Testis (tissue), 2 donors: ENCODE measurements at regions not wholly inside any gene's neighbourhood (a gene's known extent, or its start where the extent isn't known, plus 50 kb on each side); places are given as distances from the start of the nearest gene placed in this dataset.

Experiments
- POLR2A ChIP-seq: fragments of 450-650 bp; IDR thresholded peaks from one replicate; pipeline ENCODE4 v1.6.1; 2017; ENCODE audit warnings: antibody characterized with exemption, mild to moderate bottlenecking, moderate library complexity
- TF ChIP-seq, protein P1 (sequence below), 3 experiments: fragments of 450-650 bp in 2 of 3; fragments of 200-600 bp in 1 of 3; sonication (generic) in 1 of 3; IDR thresholded peaks; one replicate each; pipeline ENCODE4 v1.5.1; 2016 to 2019; ENCODE audit warnings: antibody characterized with exemption in 3 of 3, mild to moderate bottlenecking in 2 of 3, moderate library complexity in 1 of 3

DNA sequence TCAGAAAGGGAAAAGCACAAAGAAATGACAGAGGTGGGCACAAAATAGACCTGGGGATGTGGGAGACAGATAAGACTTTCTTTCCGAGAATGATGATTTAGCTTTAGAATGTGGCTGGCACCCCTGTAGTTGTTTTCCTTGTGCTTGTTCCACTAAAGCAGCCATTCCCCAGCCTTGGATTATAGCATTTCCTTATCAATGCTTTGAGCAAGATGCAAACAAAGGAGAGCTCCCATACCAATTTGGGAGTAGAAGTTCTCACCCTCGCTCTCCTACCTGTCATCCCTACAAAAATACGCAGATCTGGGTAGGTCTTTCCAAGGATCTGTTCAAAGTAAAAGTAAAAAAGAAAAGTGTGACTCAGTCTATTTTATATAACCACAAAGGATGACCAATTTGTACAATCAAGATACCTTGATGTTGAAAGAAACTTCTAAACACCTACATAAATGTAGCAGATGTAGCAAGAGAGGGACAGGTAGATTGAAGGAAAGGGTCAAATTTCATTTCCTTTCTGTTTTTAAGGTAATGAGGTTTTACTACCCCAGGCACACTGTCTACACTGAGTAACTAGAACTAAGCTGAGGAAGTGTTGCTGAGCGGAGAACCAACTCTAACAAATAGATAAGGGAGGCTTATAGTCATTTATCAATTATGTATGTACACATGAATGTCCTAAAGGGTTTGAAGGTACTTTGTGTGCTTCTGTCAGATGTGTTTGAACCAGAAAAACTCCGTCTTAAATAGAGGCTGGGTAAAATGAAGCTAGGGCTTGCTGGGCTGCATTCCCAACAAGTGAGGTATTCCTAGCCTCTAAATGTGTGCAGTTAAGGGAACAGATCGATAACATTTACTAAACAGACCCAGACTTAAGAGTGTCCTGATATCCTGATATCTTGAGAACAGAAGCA, 91.1 kb upstream of the LRRN1 start:
- TF ChIP-seq POLR2A, result no peak
- TF ChIP-seq, protein P1, sequence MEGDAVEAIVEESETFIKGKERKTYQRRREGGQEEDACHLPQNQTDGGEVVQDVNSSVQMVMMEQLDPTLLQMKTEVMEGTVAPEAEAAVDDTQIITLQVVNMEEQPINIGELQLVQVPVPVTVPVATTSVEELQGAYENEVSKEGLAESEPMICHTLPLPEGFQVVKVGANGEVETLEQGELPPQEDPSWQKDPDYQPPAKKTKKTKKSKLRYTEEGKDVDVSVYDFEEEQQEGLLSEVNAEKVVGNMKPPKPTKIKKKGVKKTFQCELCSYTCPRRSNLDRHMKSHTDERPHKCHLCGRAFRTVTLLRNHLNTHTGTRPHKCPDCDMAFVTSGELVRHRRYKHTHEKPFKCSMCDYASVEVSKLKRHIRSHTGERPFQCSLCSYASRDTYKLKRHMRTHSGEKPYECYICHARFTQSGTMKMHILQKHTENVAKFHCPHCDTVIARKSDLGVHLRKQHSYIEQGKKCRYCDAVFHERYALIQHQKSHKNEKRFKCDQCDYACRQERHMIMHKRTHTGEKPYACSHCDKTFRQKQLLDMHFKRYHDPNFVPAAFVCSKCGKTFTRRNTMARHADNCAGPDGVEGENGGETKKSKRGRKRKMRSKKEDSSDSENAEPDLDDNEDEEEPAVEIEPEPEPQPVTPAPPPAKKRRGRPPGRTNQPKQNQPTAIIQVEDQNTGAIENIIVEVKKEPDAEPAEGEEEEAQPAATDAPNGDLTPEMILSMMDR (IDR thresholded peaks at IDR 0.05), result no peak
